GM06990 (cell line): ENCODE measurements at regions not wholly inside any gene's neighbourhood (a gene's known extent, or its start where the extent isn't known, plus 50 kb on each side); places are given as distances from the start of the nearest gene placed in this dataset.

Experiments
- DNase-seq: peaks from one replicate; pipeline ENCODE4 v3.0.0-alpha.2; 2011; ENCODE audit not compliant: insufficient read length; ENCODE audit errors: extremely low read depth
- H3K27me3 ChIP-seq: replicated peaks from 2 replicates; pipeline ENCODE4 v1.6.0; 2011; ENCODE audit warnings: low read length; ENCODE audit not compliant: control insufficient read depth, insufficient read depth
- H3K36me3 ChIP-seq: 2 replicates; pipeline ENCODE4 v1.5.1; 2011; ENCODE audit warnings: low read length; ENCODE audit not compliant: control insufficient read depth, insufficient read depth
- H3K4me3 ChIP-seq: replicated peaks from 2 replicates; pipeline ENCODE4 v1.5.1; 2011; ENCODE audit warnings: low read depth, mild to moderate bottlenecking, control low read depth, low read length
- TF ChIP-seq, protein P1 (sequence below): IDR thresholded peaks from 2 replicates; pipeline ENCODE4 v1.5.1; 2011; ENCODE audit warnings: low read length, control low read depth, mild to moderate bottlenecking, inconsistent platforms; ENCODE audit not compliant: insufficient read depth, poor library complexity, severe bottlenecking

DNA sequence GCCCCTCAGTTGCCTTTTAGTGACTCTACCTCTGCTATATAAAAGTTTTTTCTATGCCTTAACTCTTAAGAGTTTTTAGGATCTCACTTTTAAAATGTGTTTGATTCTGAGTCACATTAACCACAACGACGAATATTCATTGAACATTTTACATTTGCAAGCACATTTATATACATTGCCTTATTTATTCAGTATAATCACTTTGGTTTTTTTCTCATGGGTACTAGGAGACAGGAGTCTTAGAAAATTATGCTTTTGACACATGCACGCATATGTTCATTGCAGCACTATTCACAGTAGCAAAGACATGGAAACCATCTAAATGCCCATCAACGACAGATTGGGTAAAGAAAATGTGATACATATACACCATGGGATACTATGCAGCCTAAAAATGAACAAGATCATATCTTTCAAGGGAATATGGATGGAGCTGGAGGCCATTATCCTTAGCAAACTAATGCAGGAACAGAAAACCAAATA is 236.9 kb upstream of the SPAG17 start:
- DNase-seq = no peak
- TF ChIP-seq, protein P1, sequence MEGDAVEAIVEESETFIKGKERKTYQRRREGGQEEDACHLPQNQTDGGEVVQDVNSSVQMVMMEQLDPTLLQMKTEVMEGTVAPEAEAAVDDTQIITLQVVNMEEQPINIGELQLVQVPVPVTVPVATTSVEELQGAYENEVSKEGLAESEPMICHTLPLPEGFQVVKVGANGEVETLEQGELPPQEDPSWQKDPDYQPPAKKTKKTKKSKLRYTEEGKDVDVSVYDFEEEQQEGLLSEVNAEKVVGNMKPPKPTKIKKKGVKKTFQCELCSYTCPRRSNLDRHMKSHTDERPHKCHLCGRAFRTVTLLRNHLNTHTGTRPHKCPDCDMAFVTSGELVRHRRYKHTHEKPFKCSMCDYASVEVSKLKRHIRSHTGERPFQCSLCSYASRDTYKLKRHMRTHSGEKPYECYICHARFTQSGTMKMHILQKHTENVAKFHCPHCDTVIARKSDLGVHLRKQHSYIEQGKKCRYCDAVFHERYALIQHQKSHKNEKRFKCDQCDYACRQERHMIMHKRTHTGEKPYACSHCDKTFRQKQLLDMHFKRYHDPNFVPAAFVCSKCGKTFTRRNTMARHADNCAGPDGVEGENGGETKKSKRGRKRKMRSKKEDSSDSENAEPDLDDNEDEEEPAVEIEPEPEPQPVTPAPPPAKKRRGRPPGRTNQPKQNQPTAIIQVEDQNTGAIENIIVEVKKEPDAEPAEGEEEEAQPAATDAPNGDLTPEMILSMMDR = no peak
- Histone ChIP-seq H3K36me3 (no peaks in the 10 kb centered on the region), H3K4me3 (no peak overlapping the region), H3K27me3 (no peaks in the 10 kb centered on the region)

GRCh38 chr1:118404024-118404423 is 219.0 kb upstream of the SPAG17 start:
- Histone ChIP-seq H3K4me3 (no peak overlapping the region), H3K27me3 (no peaks in the 10 kb centered on the region), H3K36me3 (no peaks in the 10 kb centered on the region)
- TF ChIP-seq, protein P1 = no peak
- DNase-seq = no peak

DNA sequence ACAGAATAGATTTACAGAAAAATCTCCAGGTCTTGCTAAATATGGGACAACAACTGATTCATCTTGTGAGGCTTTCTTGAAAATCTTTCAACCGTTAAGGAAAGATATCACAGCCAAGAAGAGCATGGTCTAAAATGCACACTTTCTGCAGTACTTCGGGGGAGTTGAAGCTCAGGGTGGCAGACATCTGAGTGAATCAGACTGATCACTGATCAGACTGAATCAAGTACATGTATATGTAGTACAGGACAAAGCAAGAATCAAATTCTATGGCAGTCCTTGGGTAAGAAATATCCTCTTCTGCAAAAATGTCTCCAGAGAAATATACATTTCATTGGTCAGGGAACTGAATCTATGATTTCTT is 212.4 kb upstream of the SPAG17 start:
- no peaks in the 10 kb centered on the region for H3K27me3 ChIP-seq
- DNase-seq = no peak
- no peak overlapping the region for H3K4me3 ChIP-seq
- no peaks in the 10 kb centered on the region for H3K36me3 ChIP-seq
- TF ChIP-seq, protein P1 = no peak

DNA sequence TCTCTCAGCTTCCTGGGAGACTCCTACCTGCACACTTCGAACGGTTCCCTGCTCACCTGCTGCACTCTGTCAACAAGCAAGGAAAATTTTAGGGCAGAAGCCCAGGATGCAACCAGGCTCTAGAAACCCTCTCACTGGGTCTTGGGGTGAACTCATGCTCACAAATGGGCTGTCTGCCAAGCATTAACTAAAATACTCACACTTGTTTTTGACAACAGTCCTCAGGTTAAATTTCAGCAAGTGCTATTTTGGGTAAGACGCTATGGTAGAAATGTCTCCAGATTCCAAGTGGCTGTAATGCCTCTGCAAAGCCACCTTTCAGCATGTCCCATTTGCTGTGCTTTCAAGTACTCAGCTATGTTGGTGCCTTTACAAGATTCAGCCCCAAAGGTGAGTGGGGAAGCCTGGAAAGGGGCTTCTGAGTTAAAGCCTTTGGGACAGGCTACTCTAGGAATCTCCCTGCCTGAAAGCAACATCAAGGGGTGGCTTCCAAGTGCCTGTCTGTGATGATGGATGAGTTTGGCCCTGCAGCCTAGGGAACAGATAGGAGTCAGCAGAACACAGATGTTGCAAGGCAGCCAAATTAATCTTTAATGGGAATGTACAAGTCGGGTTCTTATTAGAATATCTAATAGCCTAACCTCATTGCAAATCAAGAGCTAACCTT is 211.9 kb upstream of the SPAG17 start:
- H3K4me3 ChIP-seq = no peak overlapping the region
- H3K36me3 ChIP-seq = no peaks in the 10 kb centered on the region
- H3K27me3 ChIP-seq = no peaks in the 10 kb centered on the region
- no peak for DNase-seq
- TF ChIP-seq, protein P1 = no peak

DNA sequence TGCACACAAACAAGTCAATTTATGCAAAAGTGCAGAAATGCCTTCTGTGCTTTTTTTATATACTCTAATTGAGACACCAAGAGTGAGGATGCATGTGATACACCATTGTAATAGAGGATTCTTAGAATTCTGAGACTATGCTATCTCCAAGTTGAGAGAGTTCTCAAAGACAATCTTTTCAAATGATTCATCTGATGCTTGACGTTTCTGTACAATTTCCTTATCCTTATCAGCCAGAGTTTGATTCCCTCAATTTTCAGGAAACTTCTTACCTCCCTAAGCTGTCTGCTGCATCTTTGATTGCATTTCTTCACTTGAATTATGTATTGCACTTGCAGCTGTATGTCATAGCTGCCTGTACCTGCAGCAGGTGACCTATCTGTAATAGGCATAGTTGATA is 211.3 kb upstream of the SPAG17 start:
- no peaks in the 10 kb centered on the region for H3K27me3 ChIP-seq
- no peak for DNase-seq
- H3K4me3 ChIP-seq = no peak overlapping the region
- no peaks in the 10 kb centered on the region for H3K36me3 ChIP-seq
- TF ChIP-seq, protein P1 = no peak
